ENCODE measurements at regions not wholly inside any gene's neighbourhood (a gene's known extent, or its start where the extent isn't known, plus 50 kb on each side); places are given as distances from the start of the nearest gene placed in this dataset.

DNA sequence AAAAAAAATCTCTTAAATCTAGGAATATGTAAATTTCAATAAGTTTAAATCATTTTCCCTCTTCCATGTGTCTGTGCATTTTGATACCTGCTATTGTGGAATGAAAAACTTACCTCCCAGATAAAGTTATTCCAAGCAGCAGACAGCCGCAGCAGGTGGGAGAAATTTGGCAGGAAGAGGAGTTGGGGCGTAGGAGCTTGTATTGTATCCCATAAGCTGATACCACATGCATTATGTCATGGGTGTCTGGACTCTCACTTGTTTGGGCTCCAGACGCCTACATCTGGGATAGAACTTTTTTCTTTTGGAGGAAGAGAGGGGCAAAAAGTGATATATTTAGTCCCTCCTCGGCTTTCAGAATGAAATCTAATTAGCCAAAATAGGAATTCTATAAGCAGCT, 59.3 kb upstream of the TCF4 start:
- no peaks in the 10 kb centered on the region for H3K36me3 Mint-ChIP-seq (ENCODE audit: low read depth)
- H3K9me3 Mint-ChIP-seq: no peaks in the 10 kb centered on the region
- H3K27ac Mint-ChIP-seq: no peak overlapping the region
- no peaks in the 10 kb centered on the region for H3K4me1 Mint-ChIP-seq
- no peaks in the 10 kb centered on the region for H3K27me3 Mint-ChIP-seq
- intact Hi-C loops (cut with micrococcal nuclease): no loop called here
- no peak overlapping the region for H3K4me3 Mint-ChIP-seq
- no peak for DNase-seq

DNA sequence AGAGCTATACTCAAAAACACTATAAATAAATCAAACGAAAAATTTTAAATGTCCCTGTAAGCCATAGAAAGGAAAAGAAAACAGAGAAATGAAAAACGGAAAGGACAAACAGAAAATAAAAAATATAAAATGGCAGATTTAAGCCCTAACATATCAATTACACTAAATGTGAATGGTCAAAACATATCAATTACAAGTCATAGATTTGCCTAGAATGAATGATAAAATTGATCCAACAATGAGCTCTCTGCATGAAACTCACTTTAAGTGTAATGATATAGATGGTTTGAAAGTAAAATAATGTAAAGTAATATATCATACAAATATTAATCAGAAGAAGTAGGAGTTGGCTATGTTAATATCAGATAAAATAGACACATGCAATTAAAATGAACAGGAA, 54.2 kb upstream of the TCF4 start:
- DNase-seq: no peak
- no peak overlapping the region for H3K27ac Mint-ChIP-seq
- peaks cover 3% of the 10 kb centered on the region for H3K9me3 Mint-ChIP-seq
- intact Hi-C loops (cut with micrococcal nuclease): no loop called here
- no peak overlapping the region for H3K4me3 Mint-ChIP-seq
- H3K4me1 Mint-ChIP-seq: no peaks in the 10 kb centered on the region
- no peaks in the 10 kb centered on the region for H3K36me3 Mint-ChIP-seq (ENCODE audit: low read depth)
- no peaks in the 10 kb centered on the region for H3K27me3 Mint-ChIP-seq

DNA sequence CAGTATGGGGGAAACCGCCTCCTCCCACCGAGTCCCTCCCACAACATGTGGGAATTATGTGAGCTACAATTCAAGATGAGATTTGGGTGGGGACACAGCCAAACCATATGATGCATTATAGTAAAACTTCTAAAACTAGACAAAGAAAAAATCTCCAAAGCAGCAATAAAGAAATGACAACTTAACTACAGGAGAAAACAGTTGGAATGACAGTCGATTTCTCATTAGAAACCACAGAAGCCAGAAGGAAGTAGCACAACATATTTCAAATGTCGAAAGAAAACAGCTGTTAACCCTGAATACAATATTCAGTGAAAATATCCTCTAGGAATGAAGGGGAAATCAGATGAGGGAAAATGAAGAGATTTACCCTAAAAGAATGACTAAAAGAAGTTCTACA, 53.5 kb upstream of the TCF4 start:
- Mint-ChIP-seq H3K4me1 (no peaks in the 10 kb centered on the region), H3K27ac (no peak overlapping the region), H3K9me3 (peaks cover 3% of the 10 kb centered on the region), H3K27me3 (no peaks in the 10 kb centered on the region), H3K4me3 (no peak overlapping the region), H3K36me3 (ENCODE audit: low read depth) (no peaks in the 10 kb centered on the region)
- DNase-seq: no peak
- intact Hi-C loops (cut with micrococcal nuclease): no loop called here

Data from activated CD4-positive, alpha-beta T cell treated with anti-CD3 and anti-CD28 coated beads, Interleukin-2, amount 10 ng/mL, durations not matched to agents 24 days and 14 days (primary cell).